ENCODE measurements at regions not wholly inside any gene's neighbourhood (a gene's known extent, or its start where the extent isn't known, plus 50 kb on each side); places are given as distances from the start of the nearest gene placed in this dataset.
A peak's percentile ranks its signal among the peaks of the same experiment; 100 is the strongest.

DNA sequence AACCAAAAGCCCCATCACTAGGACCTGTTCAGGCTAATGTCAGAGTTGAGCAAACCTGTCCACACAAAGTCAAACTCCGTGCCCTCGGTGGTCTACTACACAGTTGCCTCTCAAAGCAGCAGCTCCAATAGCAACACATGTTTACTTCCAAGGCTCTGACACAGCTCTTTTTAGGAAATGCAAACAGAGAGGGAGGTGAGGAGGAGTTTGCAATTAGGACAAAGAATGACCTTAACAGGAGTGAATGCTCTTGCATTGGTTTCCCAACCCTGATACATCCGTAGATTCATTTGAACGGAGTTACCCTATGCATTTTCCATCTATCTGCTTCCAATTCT lies 64.8 kb upstream of the GOLGA8B start (continued):
- TF ChIP-seq ZNF311 (CRISPR knock-in tag; IDR thresholded peaks at IDR 0.05) (no peak), ZNF77 (CRISPR knock-in tag; IDR thresholded peaks at IDR 0.05) (no peak), ZBTB8A (IDR thresholded peaks at IDR 0.05; ENCODE audit: partially characterized antibody) (no peak), MAFF (IDR thresholded peaks at IDR 0.05; ENCODE audit: low read length) (peak; percentile 50; the same call in 1 of the 2 replicates), C11orf30 (IDR thresholded peaks at IDR 0.05; ENCODE audit: low read depth) (peak; percentile 77), DMBX1 (CRISPR knock-in tag; IDR thresholded peaks at IDR 0.05; ENCODE audit: borderline replicate concordance) (0 out of 2 replicates have a peak, but pooled peaks have one; percentile 39), MTA3 (IDR thresholded peaks at IDR 0.05; ENCODE audit: borderline replicate concordance) (no peak), POLR2G (IDR thresholded peaks at IDR 0.05; ENCODE audit: low read depth, low read length) (no peak), POU5F1 (IDR thresholded peaks at IDR 0.05; ENCODE audit: borderline replicate concordance, low read depth, low read length, partially characterized antibody) (no peak), NCOA1 (IDR thresholded peaks at IDR 0.05; ENCODE audit: low read depth) (no peak), HDGF (IDR thresholded peaks at IDR 0.05) (no peak), EGR1 (conservative IDR thresholded peaks at IDR 0.05) (no peak), DPF2 (IDR thresholded peaks at IDR 0.05) (0 out of 2 replicates have a peak, but pooled peaks have one; percentile 11), FOXK1 (CRISPR knock-in tag; IDR thresholded peaks at IDR 0.05; ENCODE audit: borderline replicate concordance) (no peak), BMI1 (IDR thresholded peaks at IDR 0.05; ENCODE audit: low read length) (no peak), TAF15 (IDR thresholded peaks at IDR 0.05; ENCODE audit: low read depth, low read length) (no peak), ZNF707 (CRISPR knock-in tag; conservative IDR thresholded peaks at IDR 0.05) (no peak), ZBTB7A (IDR thresholded peaks at IDR 0.05; ENCODE audit: borderline replicate concordance, control insufficient read depth, low read depth, low read length) (no peak), ZFP1 (CRISPR knock-in tag; IDR thresholded peaks at IDR 0.05) (no peak), TAF1 (IDR thresholded peaks at IDR 0.05; ENCODE audit: control insufficient read depth, extremely low read depth, insufficient read depth, low read length, severe bottlenecking) (no peak), ZNF24 (IDR thresholded peaks at IDR 0.05) (0 out of 2 replicates have a peak, but pooled peaks have one; percentile 30), TCFL5 (CRISPR knock-in tag; conservative IDR thresholded peaks at IDR 0.05) (no peak), DNMT1 (IDR thresholded peaks at IDR 0.05) (no peak), SMAD1 (IDR thresholded peaks at IDR 0.05; ENCODE audit: low read depth, low read length, partially characterized antibody) (no peak), MCM5 (IDR thresholded peaks at IDR 0.05; ENCODE audit: low read depth) (no peak), FOXM1 (IDR thresholded peaks at IDR 0.05; ENCODE audit: low read depth) (no peak), FOXM1 (CRISPR knock-in tag; IDR thresholded peaks at IDR 0.05; ENCODE audit: low read depth) (no peak)
- TF ChIP-seq, protein P1, sequence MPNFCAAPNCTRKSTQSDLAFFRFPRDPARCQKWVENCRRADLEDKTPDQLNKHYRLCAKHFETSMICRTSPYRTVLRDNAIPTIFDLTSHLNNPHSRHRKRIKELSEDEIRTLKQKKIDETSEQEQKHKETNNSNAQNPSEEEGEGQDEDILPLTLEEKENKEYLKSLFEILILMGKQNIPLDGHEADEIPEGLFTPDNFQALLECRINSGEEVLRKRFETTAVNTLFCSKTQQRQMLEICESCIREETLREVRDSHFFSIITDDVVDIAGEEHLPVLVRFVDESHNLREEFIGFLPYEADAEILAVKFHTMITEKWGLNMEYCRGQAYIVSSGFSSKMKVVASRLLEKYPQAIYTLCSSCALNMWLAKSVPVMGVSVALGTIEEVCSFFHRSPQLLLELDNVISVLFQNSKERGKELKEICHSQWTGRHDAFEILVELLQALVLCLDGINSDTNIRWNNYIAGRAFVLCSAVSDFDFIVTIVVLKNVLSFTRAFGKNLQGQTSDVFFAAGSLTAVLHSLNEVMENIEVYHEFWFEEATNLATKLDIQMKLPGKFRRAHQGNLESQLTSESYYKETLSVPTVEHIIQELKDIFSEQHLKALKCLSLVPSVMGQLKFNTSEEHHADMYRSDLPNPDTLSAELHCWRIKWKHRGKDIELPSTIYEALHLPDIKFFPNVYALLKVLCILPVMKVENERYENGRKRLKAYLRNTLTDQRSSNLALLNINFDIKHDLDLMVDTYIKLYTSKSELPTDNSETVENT (CRISPR knock-in tag; IDR thresholded peaks at IDR 0.05) = no peak
- TF ChIP-seq, protein P2, sequence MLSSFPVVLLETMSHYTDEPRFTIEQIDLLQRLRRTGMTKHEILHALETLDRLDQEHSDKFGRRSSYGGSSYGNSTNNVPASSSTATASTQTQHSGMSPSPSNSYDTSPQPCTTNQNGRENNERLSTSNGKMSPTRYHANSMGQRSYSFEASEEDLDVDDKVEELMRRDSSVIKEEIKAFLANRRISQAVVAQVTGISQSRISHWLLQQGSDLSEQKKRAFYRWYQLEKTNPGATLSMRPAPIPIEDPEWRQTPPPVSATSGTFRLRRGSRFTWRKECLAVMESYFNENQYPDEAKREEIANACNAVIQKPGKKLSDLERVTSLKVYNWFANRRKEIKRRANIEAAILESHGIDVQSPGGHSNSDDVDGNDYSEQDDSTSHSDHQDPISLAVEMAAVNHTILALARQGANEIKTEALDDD (IDR thresholded peaks at IDR 0.05) = peak; percentile 10; the same call in 1 of the 2 replicates
- TF ChIP-seq, protein P3, sequence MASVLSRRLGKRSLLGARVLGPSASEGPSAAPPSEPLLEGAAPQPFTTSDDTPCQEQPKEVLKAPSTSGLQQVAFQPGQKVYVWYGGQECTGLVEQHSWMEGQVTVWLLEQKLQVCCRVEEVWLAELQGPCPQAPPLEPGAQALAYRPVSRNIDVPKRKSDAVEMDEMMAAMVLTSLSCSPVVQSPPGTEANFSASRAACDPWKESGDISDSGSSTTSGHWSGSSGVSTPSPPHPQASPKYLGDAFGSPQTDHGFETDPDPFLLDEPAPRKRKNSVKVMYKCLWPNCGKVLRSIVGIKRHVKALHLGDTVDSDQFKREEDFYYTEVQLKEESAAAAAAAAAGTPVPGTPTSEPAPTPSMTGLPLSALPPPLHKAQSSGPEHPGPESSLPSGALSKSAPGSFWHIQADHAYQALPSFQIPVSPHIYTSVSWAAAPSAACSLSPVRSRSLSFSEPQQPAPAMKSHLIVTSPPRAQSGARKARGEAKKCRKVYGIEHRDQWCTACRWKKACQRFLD (CRISPR knock-in tag; IDR thresholded peaks at IDR 0.05) = no peak
